GM18870 (cell line): ENCODE measurements at regions not wholly inside any gene's neighbourhood (a gene's known extent, or its start where the extent isn't known, plus 50 kb on each side); places are given as distances from the start of the nearest gene placed in this dataset.

Experiments used
- ATAC-seq: cut with Tn5 transposase; IDR thresholded peaks from one replicate; pipeline ENCODE4 v1.9.1; 2021; ENCODE audit warnings: moderate library complexity; ENCODE audit not compliant: unreplicated experiment

- no peak for ATAC-seq
Measured at GRCh38 chr9:91120200-91120599, 241.5 kb downstream of the AUH start.

GRCh38 chr9:91122755-91123154 is 239.0 kb downstream of the AUH start:
- no peak for ATAC-seq

- no peak for ATAC-seq
Measured at GRCh38 chr9:91126761-91127445, 234.8 kb downstream of the AUH start.

- ATAC-seq: no peak
Measured at GRCh38 chr9:91127653-91128052, 234.1 kb downstream of the AUH start.

GRCh38 chr9:91130796-91131318 is 230.9 kb downstream of the AUH start:
- ATAC-seq: no peak

- no peak for ATAC-seq
Measured at GRCh38 chr9:91131433-91131839, 230.3 kb downstream of the AUH start.

GRCh38 chr9:91132576-91133073 is 229.1 kb downstream of the AUH start:
- no peak for ATAC-seq

- no peak for ATAC-seq
Measured at GRCh38 chr9:91134608-91135007, 227.1 kb downstream of the AUH start.

- ATAC-seq: no peak
Measured at GRCh38 chr9:91137391-91137790, 224.3 kb downstream of the AUH start.

- no peak for ATAC-seq
Measured at GRCh38 chr9:91138760-91139159, 223.0 kb downstream of the AUH start.

GRCh38 chr9:91141407-91141965 is 220.2 kb downstream of the AUH start:
- no peak for ATAC-seq

- ATAC-seq: no peak
Measured at GRCh38 chr9:91143162-91143561, 218.6 kb downstream of the AUH start.

GRCh38 chr9:91143642-91144041 is 218.1 kb downstream of the AUH start:
- ATAC-seq: no peak

- ATAC-seq: no peak
Measured at GRCh38 chr9:91144769-91145168, 216.9 kb downstream of the AUH start.

- no peak for ATAC-seq
Measured at GRCh38 chr9:91145496-91145895, 216.2 kb downstream of the AUH start.

GRCh38 chr9:91146391-91147019 is 215.2 kb downstream of the AUH start:
- ATAC-seq: no peak

GRCh38 chr9:91147079-91147708 is 214.5 kb downstream of the AUH start:
- ATAC-seq: no peak

GRCh38 chr9:91148306-91148705 is 213.4 kb downstream of the AUH start:
- ATAC-seq: no peak

GRCh38 chr9:91150273-91150997 is 211.3 kb downstream of the AUH start:
- no peak for ATAC-seq

GRCh38 chr9:91150998-91151717 is 210.6 kb downstream of the AUH start:
- ATAC-seq: peak; percentile 76
